Epidermal melanocyte (primary cell): ENCODE measurements at regions not wholly inside any gene's neighbourhood (a gene's known extent, or its start where the extent isn't known, plus 50 kb on each side); places are given as distances from the start of the nearest gene placed in this dataset.
"Not testable (repeated sequence)": the region's sequence is repeated elsewhere in the genome, so short reads cannot be mapped to it uniquely, and the experiment has no call there.

Source experiments
- DNase-seq: peaks from one replicate; pipeline ENCODE4 v3.0.0; 2011; ENCODE audit warnings: low spot score; ENCODE audit not compliant: insufficient read length

DNA sequence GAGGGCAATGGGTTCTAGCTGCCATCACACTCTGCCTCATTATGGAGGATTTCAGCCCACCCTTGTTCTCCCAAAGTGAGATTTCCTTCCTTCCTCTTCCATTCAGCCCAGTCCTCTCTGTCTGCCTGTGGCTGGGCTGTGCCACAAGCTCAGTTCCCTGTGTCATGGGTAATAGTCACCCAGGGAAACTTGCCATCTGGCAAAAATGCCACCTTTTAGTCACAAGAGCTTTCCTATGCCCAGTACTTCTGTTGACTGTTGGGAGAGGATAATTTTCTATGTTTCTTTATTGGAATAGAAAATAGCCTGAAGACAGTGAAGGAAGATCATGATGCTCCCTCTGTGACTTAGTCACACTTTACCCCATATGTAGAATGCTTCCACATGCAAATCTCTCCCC, 71.4 kb downstream of the TLR4 start:
- no peak for DNase-seq

DNA sequence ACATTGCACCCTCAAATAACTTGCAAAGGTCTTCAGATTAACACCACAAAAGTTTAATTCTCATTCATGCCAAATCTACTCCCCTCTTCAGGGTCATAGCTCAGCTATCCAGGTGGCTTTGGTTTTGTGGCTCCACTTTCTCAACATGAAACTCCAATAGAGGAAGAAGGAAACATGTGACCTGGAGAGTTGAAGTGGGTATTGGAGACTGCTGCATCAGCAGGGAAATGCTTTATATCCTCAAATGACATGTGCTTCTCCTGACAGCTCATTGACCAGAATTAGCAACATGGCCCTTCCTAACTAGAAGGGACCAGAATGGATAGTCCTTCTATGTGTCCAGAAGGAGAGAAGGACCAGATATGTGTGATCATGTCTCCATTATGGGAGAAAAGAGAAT, 73.6 kb downstream of the TLR4 start:
- no peak for DNase-seq

DNA sequence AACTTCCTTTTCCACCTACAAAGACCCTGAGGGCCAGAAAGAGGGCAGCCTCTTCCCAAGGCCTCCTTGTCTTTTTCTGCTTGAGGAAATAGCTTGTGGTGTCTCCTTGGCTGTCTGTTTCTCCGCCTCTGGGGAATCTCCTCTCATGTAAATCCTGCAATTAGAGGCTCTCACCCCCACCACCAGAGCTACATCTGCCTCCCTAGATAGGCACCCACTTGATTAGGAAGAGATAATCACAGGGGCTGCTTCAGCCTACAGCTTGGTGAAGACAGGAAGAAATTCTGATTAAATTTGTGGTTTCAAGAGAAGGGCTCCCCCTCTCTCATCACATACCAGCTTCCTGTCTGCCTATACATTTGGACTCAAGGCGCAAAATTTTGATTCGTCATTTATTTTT, 75.6 kb downstream of the TLR4 start:
- DNase-seq = no peak

DNA sequence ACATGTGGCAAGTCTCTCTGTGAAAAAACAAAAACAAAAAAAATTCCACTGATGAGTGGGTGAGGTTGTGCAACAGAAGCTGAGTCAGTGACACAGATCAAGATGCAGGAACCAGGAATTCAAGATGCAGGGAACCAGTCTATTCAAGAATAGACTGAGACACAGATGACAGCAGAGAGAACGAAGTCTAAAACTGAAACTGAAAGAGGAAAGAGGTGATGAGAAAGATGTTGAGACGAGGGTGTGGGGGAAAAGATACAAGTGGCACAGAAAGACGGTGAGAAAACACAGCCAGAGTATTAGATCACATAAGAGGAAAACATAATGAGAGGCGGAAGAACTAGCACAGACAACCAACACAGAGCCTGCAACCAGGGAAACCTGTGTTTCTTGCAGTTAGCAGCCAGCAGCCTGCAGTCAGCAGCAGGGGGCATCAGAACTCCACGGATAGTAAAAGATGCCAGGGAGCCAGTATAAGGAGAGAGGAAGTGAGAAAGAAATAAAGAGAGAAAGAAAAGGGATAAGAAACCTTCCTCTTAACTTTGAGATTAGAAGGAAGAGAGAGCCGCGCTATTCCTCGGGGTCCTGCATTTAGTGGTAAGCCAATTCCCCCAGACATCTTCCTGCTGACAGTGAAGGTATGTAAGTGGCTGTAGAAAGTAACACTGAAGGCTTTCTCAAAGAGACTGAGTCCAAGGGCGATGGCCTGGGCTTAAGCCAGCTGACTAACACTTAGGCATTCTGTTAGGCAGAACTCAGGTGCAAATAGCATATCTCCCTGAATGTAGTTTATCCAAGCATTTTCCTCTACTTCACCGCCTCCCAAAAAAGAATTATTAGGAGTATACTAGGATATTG, 79.0 kb downstream of the TLR4 start:
- DNase-seq = peak; percentile 36

DNA sequence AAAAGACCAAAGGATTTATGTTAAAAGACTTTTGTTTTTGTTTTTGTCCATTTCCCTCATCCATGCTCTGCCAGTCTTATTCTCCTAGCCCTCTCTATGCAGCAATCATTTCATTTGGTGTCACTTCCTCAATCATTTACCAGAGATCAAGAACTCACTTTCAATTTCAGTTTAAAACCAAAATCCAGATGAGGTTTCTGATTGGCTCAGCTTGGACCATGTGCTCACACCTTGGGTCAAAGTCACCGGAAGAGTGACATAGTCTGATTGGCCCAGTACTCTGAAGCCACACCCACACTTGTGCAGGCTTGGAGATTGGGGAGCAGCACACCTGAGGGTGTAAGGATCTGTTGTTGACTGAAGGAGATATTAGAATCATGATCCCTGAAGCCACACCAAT, 79.6 kb downstream of the TLR4 start:
- DNase-seq = no peak

DNA sequence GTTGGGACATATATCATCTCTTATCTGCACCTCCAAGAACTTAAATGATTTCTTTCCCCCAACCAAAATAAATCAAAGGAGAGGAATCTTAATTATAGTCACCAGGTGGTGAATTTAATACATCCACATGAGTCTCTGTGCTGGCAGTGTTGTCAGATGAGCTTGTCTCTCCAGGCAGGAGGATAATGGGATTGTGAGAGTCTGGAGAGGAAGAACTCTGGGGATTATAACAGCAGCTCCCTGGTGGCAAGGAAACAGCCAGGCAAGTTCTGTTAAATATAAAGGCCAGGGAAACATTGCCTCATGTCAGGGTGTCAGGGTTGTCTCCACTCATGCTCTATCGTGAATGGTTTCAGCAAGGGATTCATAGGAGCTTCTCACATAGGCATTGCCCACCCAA, 80.8 kb downstream of the TLR4 start:
- DNase-seq = no peak

DNA sequence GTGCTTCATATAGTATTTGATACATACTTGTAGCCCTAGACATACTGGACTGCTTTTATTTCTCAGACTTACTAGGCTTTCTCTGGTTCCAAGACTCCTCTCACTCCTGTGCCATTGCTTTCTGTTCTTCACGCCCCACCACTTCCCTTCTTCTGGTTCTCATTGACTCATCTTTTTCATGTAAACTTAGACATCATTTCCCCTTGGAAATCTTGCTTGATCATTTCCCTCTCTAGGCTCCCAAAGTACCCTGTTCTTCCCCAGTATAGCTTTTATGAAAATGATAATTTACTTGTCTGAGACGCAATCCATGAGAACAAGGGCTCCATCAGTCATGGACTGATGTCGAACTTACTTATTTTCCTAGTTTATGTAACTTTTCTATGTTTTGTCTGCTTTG, 83.5 kb downstream of the TLR4 start:
- DNase-seq = no peak

DNA sequence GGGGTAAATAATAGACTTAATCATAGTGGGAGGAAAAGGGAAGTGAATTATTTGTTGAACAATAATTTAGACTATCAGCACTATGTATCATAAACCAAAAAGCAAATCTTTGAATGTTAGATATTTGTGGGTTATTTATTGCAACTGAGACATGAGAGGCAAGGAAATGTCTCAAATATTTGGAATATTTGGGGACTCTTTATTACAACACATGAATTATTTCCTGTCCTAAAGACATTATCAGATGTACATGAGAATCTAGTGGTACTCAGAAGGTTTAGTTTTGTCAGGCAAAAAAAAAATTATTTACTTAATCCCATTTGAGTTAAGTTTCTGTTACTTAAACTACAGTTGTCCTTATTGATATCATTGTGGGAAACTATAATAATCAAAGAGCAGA, 91.1 kb downstream of the TLR4 start:
- DNase-seq = no peak

DNA sequence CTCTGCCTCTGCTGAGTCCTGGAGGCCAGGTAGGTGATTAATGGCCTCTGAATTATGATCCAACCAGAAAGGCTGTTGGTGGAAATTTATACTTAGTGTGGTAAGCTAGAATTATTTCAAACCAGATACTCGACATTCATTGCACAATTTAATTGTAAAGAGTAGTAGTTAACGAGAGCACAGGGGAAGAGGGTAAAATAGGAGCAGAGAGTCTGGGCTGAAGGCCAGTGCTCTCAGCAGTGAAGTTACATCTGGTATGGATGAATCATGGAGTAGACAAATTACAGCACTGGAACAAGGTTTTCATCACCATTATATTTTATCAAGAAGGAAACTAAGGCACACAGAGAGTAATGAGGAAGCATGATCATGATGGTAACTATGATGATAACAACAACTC, 92.5 kb downstream of the TLR4 start:
- DNase-seq = no peak

DNA sequence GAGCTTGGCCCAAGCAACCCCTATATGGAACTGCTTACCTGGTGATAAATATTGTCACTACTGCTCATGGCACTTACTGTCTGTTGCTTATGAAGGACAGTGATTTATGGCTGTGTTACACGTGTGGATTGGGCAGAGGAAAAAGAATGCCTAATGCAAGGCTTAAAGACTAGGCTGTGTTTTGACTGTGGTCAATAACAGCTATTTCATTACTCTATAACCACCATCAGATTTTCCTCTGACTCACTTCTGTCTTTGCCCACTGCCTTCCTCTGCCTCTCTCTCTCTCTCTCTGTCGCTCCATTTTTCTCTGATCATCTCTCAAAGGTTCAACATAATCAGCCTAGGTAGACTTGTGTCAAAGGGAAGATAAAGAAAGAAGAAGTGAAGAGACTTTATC, 96.2 kb downstream of the TLR4 start:
- DNase-seq = no peak

DNA sequence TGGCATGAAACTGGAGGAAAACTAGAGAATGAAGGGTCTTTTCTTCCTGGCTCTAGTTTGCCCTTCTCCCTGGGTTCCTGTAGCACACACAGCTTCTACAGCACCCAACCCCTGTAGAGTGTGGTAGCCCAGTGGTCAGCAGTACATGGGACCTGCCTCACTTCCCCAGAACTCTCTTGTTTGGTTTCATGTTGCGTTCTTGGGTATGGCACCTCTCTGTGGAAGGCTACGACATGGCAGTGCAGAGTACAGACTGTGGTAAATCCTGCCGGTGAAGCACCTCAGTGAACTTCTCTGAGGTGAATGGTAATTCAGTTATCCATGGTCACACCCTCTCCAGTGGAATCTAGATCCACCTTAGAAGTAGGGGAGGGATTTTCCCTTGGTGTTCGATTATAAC, 105.5 kb downstream of the TLR4 start:
- DNase-seq = no peak

DNA sequence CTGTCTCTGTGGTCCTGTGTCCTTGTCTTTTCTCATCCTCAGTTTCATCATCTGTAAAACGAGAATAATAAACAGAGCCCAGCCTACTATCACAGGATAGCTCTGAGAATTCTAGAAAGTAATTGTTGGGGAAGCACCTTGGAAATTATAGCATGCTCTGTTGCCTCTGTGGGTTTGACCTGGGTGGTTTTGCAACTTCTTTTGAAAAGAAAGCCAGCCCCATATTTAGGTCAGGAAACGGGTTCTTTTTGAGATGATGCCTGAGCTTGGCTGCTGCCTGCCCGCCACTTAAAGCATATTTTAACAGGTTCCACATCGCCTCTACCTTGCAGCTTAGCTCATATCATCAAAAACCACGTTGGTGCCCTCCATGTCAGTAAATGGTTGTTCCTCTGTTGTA, 111.1 kb downstream of the TLR4 start:
- no peak for DNase-seq

DNA sequence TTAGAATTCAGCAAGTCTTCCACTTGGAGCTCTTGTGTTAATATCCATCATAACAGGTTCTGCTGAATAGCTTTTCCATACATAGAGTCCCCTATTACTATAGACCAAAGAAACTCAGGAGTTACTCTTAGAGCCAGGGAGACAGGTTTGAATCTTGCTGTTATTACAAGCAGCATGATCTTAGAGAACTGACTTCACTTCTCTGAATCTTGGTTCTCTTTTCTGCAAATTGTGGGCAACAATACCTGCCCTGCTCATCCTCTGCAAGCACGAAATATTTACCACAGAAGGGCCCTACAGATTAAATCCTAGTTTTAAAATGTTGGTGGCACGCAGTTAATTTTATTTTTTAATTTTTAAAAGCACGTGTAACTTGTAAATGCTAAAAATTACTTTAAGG, 111.7 kb downstream of the TLR4 start:
- DNase-seq = no peak

DNA sequence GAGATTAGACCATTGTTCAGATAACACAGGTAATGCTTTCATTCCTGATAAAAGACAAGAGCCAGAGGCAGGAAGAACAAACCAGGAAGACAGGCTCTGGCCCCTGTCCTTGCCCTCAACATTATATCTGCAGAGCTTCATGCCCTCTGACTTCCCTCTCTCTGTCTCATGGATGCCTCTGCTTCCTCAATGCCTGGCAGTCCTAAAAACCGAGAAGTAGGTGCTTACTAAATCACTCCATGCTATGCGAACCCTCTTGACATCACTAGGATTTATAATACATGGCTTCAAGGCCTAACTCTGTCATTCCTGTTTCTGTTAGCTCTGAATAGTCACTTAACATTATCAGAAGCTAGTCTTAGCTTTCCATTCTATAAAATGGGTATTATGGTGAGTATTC, 117.8 kb downstream of the TLR4 start:
- DNase-seq = no peak

DNA sequence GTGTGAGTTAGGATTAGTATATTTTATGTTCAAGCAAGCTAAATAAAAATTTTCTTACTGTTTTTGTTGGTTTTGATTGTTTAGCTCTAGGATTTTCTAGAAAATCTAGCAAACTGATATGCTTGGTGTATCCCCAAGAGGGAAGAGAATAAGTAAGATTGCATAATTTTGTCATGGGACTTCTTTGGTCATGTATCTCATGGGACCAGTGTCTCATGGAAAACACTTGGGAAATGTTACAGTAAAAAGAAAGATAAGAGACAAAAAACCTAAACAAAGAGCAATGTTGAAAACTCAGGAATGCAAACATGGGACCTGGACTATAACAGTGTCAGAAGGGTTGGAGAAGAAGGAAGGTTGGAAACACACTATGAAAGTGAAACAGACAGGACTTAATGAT, 119.4 kb downstream of the TLR4 start:
- DNase-seq = no peak

DNA sequence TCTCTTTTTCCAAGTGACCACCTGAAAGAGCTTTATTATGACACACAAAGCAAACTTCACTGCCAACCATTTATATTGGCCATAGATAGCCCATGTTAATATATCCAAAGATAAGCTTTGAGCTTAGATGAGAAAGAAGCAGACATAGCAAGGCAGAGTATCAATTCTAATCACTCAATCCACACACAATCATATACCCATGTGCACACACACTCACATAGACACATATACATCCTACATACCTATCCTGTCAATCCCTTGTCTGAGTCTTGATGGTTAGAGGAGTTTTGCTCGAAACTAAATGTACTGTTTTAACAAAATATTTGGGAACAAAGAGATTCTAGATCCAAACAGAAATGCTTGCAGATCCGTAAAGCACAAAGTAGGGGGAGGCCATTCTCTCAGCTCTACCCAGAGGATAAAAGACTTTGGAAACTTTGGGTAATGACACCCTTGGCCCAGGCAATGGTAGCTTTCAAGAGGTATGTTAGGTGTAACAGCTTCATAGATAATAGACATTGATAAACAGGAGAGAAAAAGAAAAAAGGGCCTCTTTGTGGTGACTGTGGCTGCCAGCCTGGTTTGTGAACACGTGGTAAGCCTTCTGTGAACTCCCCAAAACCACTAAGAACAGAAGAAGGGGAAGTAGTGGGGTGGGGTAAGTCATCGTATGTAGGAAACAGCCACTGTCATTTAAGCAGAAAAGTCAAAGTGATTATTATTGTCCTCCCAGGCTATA, 121.6 kb downstream of the TLR4 start:
- DNase-seq = no peak

DNA sequence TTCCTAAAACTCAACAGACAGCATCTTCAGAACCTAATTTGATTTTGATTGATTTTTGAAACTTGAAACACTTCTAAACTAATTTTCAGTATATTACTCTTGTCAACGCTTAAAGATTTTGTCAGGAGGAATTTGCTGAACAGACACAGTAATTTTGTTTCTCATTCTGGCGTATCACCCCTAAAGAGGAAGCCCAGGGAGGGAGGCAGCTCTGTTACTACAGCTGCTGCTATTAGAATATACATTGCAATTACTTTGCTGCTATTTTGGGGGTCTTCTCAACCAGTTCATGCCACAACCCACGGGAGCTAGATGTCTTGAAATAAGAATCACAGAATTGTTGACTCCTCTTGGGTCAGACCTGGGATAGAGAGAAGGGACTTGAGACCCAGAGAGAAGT, 122.6 kb downstream of the TLR4 start:
- no peak for DNase-seq

DNA sequence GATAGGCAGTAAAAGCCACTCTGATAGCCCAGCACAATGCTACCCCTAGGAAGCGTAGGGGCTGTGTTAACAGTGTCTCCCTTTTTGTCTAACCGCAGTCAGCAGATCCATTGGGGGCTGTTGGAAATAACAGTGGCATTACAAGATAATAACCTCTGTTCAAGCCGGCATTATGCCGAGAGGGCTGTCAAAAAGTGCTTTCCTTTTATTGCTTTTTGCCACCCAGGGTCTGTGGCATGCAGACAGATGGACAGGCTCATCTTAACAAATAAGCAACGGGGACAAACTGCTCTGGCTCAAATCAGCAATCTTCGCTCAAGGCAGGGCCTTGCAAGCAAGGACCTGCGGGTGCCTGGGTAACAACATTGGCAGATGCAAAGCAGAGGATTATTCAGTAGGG, 123.3 kb downstream of the TLR4 start:
- DNase-seq = no peak

DNA sequence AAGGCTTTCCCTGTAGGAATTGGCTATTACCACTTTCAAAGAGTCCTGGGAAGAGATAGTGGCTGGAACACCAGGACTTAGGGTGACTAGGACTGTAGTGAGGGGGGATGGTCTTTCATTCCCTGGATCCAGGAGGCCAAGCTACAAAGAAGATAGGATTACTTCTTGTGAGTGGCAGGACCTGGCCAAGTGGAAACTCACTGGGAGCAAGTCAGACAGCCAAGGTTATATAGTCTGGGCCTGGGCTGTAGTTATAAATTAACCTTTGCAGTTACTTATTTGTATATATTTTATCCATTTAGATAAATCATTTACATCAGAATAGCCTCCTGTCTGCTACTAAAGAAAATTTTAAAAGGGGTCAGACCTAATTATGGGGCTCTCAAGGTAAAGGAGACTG, 124.3 kb downstream of the TLR4 start:
- DNase-seq = no peak

DNA sequence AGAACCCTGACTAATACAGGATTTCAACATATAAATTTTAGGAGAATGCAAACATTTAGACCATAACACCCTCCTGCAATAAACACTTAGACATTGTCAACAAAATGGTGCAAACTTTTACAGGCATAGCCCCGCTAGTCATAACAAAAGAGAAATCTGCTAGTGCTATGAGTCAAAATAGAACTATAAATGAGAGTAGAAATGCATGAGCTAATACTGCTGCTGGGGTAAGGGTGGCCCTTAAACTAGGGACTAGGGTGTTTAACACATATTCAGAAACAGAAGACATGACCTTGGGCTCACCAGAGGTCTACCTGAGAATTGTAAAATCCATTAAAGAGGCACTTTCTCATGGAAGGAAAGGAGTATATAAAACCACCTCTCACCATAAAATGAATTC, 131.6 kb downstream of the TLR4 start:
- DNase-seq = no peak

DNA sequence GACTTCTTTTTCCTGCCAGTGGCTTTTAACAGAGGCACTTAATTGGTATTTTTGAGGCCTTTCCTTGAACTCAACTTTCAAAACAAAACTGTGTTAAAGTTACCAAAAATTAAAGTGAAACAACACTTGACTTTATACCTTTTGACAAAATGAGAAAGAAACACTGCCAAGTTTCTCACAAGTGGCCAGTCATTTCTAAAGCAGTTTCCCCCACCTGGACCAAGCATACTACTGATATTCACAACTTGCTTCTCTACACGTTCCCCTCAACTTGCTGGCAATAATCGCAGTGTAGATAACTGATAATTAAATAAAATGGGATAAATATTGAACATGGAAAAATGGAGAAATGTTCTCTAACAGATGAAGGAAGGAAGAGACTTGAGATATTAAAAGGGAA, 135.7 kb downstream of the TLR4 start:
- no peak for DNase-seq

DNA sequence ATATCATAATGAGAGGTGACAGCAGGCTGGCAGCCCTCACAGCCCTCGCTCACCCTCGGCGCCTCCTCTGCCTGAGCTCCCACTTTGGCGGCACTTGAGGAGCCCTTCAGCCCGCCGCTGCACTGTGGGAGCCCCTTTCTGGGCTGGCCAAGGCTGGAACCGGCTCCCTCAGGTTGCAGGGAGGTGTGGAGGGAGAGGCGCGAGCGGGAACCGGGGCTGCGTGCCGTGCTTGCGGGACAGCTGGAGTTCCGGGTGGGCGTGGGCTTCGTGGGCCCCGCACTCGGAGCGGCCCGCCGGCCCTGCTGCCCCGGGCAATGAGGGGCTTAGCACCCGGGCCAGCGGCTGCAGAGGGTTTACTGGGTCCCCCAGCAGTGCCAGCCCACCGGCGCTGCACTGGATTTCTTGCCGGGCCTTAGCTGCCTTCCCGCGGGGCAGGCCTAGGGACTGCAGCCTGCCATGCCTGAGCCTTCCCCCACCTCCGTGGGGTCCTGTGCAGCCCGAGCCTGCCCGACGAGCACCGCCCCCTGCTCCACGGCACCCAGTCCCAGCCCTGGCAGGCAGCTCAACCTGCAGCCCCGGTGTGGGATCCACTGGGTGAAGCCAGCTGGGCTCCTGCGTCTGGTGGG, 147.7 kb downstream of the TLR4 start:
- not testable (repeated sequence) for DNase-seq

DNA sequence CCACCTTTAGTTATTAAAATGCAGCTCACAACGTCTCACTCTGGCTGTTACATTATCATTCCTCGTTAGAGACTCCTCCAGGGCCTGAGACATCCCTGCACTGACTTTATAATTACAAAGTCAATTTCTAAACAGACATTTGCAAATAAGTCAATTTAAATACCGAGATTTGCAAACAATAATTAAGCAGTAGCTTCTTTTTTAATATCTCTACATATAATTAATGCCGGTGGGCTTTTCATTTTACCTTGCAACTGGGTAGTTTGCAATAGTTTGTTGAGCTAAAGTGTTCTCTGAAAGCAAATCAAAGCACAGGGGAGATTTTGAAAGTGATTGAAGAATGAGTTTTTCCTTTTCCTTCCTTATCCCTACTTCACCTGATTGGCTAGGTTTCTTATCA, 154.4 kb downstream of the TLR4 start:
- DNase-seq = no peak
